SK-N-SH treated with all-trans-retinoic acid at 6 μM for 48 hours (cell line): ENCODE measurements at regions not wholly inside any gene's neighbourhood (a gene's known extent, or its start where the extent isn't known, plus 50 kb on each side); places are given as distances from the start of the nearest gene placed in this dataset.

Experiments used
- ATAC-seq: fragments of 200-7000 bp; cut with Tn5 transposase; 3 replicates; pipeline ENCODE4 v1.9.1; 2020; ENCODE audit warnings: mild to moderate bottlenecking, moderate library complexity
- ARNTL ChIP-seq: fragments of 450-650 bp; formaldehyde crosslinking; IDR thresholded peaks from 2 replicates; pipeline ENCODE4 v1.5.0; 2020; ENCODE audit warnings: low read depth, mild to moderate bottlenecking, moderate library complexity, borderline replicate concordance
- BACH2 ChIP-seq: fragments of 250-450 bp; sonication (Bioruptor Pico); IDR thresholded peaks from 2 replicates; pipeline ENCODE4 v1.9.0; 2021; ENCODE audit warnings: mild to moderate bottlenecking, borderline replicate concordance
- CSDC2 ChIP-seq: fragments of 250-450 bp; sonication (Bioruptor Pico); IDR thresholded peaks from 2 replicates; pipeline ENCODE4 v1.5.0; 2020; ENCODE audit warnings: mild to moderate bottlenecking, moderate library complexity
- GLIS3 ChIP-seq: fragments of 250-450 bp; sonication (Bioruptor Pico); IDR thresholded peaks from 2 replicates; pipeline ENCODE4 v1.5.0; 2020; ENCODE audit warnings: mild to moderate bottlenecking, moderate library complexity
- ISL1 ChIP-seq: fragments of 250-450 bp; sonication (Bioruptor Pico); IDR thresholded peaks from 2 replicates; pipeline ENCODE4 v2.1.2; 2022; ENCODE audit warnings: mild to moderate bottlenecking, moderate library complexity
- OSR1 ChIP-seq: fragments of 250-450 bp; sonication (Bioruptor Pico); IDR thresholded peaks from 2 replicates; pipeline ENCODE4 v1.8.0; 2022; ENCODE audit warnings: moderate library complexity, mild to moderate bottlenecking, inconsistent platforms
- PPARA ChIP-seq: fragments of 250-450 bp; sonication (Bioruptor Pico); IDR thresholded peaks from 2 replicates; pipeline ENCODE4 v1.5.0; 2020; ENCODE audit warnings: mild to moderate bottlenecking, borderline replicate concordance
- SNAI2 ChIP-seq: fragments of 250-450 bp; sonication (Bioruptor Pico); IDR thresholded peaks from 2 replicates; pipeline ENCODE4 v1.5.0; 2020; ENCODE audit warnings: mild to moderate bottlenecking, moderate library complexity
- TCF4 ChIP-seq: fragments of 250-450 bp; sonication (Bioruptor Pico); IDR thresholded peaks from 2 replicates; pipeline ENCODE4 v1.8.0; 2021; ENCODE audit warnings: mild to moderate bottlenecking, moderate library complexity, borderline replicate concordance
- TOX ChIP-seq: fragments of 250-450 bp; sonication (Bioruptor Pico); IDR thresholded peaks from 2 replicates; pipeline ENCODE4 v1.8.0; 2021; ENCODE audit warnings: mild to moderate bottlenecking, moderate library complexity, borderline replicate concordance
- ZC3H10 ChIP-seq: fragments of 250-450 bp; sonication (Bioruptor Pico); IDR thresholded peaks from 2 replicates; pipeline ENCODE4 v1.5.1; 2021; ENCODE audit warnings: mild to moderate bottlenecking, moderate library complexity
- ZFP3 ChIP-seq: fragments of 250-450 bp; sonication (Bioruptor Pico); IDR thresholded peaks from 2 replicates; pipeline ENCODE4 v1.5.0; 2020; ENCODE audit warnings: mild to moderate bottlenecking, moderate library complexity
- ZFP30 ChIP-seq: fragments of 450-650 bp; formaldehyde crosslinking; IDR thresholded peaks from 2 replicates; pipeline ENCODE4 v1.5.0; 2022; ENCODE audit warnings: mild to moderate bottlenecking, moderate library complexity
- ZNF565 ChIP-seq: fragments of 450-650 bp; formaldehyde crosslinking; conservative IDR thresholded peaks from 2 replicates; pipeline ENCODE4 v1.5.0; 2020; ENCODE audit warnings: low read depth, mild to moderate bottlenecking, moderate library complexity
- ZNF70 ChIP-seq: fragments of 450-650 bp; formaldehyde crosslinking; IDR thresholded peaks from 2 replicates; pipeline ENCODE4 v1.5.0; 2020; ENCODE audit warnings: mild to moderate bottlenecking, moderate library complexity
- ZNF8 ChIP-seq: fragments of 450-650 bp; formaldehyde crosslinking; IDR thresholded peaks from 2 replicates; pipeline ENCODE4 v1.5.0; 2020; ENCODE audit warnings: mild to moderate bottlenecking, moderate library complexity
- TF ChIP-seq, protein P1 (sequence below): fragments of 250-450 bp; sonication (Bioruptor Pico); IDR thresholded peaks from 2 replicates; pipeline ENCODE4 v1.5.0; 2020; ENCODE audit warnings: mild to moderate bottlenecking, moderate library complexity
- TF ChIP-seq, protein P2 (sequence below): fragments of 250-450 bp; sonication (Bioruptor Pico); IDR thresholded peaks from 2 replicates; pipeline ENCODE4 v1.5.1; 2020; ENCODE audit warnings: low read depth, mild to moderate bottlenecking, moderate library complexity
- TF ChIP-seq, protein P3 (sequence below): fragments of 250-450 bp; sonication (Bioruptor Pico); IDR thresholded peaks from 2 replicates; pipeline ENCODE4 v1.5.1; 2021; ENCODE audit warnings: mild to moderate bottlenecking, moderate library complexity
- TF ChIP-seq, protein P4 (sequence below): fragments of 250-450 bp; sonication (Bioruptor Pico); IDR thresholded peaks from 2 replicates; pipeline ENCODE4 v1.8.0; 2021; ENCODE audit warnings: low read depth, mild to moderate bottlenecking, moderate library complexity, borderline replicate concordance

DNA sequence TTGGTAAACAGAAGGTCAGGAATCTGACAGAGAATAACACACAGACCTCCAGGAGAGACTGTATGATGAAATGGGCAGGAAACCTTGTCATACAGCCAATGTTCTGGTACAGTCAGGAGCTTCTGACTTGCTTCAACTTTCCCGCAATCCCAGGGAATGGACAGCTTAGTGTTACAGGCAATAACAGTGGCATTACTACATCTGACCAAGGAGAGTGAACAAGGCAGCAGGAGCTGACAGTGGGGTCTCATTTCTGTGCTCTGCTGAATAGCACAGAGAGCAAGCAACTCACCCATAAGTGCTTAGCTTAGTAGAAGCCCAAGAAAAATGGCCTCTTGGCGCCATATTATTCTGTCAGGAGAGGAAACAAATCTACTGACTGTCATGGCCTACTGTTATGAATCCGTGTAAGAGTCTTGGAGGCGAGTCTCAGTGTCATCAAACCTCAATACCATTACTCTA, 186.2 kb upstream of the MTPN start:
- no peak for ATAC-seq
- TF ChIP-seq SNAI2 (CRISPR knock-in tag) (no peak), TCF4 (no peak), ZNF8 (CRISPR knock-in tag) (no peak), OSR1 (CRISPR knock-in tag) (no peak), PPARA (CRISPR knock-in tag) (no peak), ISL1 (no peak), TOX (CRISPR knock-in tag) (no peak), ZNF70 (CRISPR knock-in tag) (no peak), GLIS3 (no peak), ZFP30 (CRISPR knock-in tag) (no peak)
- TF ChIP-seq, protein P1, sequence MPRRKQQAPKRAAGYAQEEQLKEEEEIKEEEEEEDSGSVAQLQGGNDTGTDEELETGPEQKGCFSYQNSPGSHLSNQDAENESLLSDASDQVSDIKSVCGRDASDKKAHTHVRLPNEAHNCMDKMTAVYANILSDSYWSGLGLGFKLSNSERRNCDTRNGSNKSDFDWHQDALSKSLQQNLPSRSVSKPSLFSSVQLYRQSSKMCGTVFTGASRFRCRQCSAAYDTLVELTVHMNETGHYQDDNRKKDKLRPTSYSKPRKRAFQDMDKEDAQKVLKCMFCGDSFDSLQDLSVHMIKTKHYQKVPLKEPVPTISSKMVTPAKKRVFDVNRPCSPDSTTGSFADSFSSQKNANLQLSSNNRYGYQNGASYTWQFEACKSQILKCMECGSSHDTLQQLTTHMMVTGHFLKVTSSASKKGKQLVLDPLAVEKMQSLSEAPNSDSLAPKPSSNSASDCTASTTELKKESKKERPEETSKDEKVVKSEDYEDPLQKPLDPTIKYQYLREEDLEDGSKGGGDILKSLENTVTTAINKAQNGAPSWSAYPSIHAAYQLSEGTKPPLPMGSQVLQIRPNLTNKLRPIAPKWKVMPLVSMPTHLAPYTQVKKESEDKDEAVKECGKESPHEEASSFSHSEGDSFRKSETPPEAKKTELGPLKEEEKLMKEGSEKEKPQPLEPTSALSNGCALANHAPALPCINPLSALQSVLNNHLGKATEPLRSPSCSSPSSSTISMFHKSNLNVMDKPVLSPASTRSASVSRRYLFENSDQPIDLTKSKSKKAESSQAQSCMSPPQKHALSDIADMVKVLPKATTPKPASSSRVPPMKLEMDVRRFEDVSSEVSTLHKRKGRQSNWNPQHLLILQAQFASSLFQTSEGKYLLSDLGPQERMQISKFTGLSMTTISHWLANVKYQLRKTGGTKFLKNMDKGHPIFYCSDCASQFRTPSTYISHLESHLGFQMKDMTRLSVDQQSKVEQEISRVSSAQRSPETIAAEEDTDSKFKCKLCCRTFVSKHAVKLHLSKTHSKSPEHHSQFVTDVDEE (CRISPR knock-in tag), result no peak
- TF ChIP-seq, protein P2, sequence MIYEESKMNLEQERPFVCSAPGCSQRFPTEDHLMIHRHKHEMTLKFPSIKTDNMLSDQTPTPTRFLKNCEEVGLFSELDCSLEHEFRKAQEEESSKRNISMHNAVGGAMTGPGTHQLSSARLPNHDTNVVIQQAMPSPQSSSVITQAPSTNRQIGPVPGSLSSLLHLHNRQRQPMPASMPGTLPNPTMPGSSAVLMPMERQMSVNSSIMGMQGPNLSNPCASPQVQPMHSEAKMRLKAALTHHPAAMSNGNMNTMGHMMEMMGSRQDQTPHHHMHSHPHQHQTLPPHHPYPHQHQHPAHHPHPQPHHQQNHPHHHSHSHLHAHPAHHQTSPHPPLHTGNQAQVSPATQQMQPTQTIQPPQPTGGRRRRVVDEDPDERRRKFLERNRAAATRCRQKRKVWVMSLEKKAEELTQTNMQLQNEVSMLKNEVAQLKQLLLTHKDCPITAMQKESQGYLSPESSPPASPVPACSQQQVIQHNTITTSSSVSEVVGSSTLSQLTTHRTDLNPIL, result no peak
- TF ChIP-seq, protein P3, sequence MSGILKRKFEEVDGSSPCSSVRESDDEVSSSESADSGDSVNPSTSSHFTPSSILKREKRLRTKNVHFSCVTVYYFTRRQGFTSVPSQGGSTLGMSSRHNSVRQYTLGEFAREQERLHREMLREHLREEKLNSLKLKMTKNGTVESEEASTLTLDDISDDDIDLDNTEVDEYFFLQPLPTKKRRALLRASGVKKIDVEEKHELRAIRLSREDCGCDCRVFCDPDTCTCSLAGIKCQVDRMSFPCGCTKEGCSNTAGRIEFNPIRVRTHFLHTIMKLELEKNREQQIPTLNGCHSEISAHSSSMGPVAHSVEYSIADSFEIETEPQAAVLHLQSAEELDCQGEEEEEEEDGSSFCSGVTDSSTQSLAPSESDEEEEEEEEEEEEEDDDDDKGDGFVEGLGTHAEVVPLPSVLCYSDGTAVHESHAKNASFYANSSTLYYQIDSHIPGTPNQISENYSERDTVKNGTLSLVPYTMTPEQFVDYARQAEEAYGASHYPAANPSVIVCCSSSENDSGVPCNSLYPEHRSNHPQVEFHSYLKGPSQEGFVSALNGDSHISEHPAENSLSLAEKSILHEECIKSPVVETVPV (CRISPR knock-in tag), result no peak

DNA sequence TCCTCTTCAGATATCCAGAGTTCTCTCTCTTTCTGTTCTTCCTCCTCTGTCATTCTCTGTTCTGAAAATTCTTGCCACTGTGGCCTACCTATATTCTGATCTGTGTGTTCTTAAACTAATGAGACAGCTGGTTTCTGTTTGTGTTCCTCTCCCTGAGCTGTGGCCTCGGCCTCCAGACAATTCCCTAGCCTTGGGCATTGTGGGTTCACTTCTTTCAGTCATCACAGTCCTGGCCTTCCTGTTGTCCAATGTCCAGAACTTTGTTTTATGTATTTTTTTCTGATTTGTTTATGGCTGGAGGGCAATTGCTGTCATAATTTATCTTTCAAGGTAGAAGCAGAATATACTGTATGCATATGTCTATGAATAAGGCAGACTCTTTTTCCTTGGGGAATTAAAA, 173.2 kb upstream of the MTPN start:
- ATAC-seq, result no peak
- TF ChIP-seq TOX (CRISPR knock-in tag), result no peak
- no peak for TF ChIP-seq CSDC2 (CRISPR knock-in tag)

DNA sequence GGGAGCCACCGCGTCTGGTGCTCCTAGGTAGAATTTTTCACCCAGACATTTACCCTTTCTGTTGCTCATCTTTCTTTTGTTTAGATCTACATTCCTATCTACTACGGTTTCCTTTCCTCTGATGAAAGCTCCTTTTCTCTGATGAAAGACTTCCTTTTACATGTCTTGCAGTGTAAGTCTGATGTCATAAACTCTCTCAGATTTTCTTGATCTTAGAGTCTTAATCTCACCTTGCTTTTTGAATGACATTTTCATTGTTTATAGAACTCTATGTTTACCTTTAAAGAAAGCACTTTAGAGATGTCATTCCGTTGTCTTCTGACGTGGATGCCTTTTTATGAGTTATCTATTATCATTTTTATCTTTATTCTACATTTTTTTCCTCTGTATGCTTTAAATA, 171.8 kb upstream of the MTPN start:
- TF ChIP-seq ZNF8 (CRISPR knock-in tag) (no peak), GLIS3 (no peak), ISL1 (no peak), ARNTL (CRISPR knock-in tag) (no peak)
- no peak for ATAC-seq

DNA sequence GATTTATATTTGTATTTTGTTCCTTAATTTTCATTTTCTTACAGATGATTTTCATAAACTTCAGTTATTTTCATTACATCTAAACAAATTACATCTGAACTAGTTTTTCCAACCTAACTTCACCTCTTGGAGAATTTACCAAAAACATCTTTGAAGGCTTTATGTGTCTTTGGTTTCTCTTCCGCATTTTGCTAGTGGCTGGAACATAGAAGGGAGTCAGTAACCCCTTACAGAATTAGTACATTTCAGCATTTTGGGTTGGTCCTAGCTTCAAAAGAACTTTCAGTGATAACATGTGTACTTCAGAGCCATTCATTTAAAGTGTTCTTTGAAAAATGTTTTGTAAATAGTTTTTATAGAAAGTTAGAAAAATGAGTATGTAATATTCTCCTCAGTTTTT, 169.8 kb upstream of the MTPN start:
- no peak for ATAC-seq
- TF ChIP-seq, protein P4, sequence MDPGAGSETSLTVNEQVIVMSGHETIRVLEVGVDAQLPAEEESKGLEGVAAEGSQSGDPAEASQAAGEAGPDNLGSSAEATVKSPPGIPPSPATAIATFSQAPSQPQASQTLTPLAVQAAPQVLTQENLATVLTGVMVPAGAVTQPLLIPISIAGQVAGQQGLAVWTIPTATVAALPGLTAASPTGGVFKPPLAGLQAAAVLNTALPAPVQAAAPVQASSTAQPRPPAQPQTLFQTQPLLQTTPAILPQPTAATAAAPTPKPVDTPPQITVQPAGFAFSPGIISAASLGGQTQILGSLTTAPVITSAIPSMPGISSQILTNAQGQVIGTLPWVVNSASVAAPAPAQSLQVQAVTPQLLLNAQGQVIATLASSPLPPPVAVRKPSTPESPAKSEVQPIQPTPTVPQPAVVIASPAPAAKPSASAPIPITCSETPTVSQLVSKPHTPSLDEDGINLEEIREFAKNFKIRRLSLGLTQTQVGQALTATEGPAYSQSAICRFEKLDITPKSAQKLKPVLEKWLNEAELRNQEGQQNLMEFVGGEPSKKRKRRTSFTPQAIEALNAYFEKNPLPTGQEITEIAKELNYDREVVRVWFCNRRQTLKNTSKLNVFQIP, result no peak

DNA sequence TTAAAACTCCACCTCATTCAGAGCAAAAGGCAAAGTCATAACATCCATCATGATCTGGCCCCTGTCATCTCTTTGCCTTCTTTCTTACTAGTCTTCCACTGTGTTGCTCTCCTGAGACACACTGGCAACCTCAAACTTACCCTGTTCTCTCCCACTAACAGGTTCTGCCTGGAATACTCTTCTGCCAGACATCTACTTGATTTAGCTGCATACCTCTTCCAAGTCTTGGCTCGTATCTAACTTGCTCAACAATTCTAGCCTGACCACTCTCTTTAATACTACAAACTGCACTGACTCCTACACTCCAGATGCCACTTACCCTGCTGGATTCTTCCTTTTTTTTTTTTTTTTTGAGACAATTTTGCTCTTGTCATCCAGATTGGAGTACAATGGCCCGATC, 167.0 kb upstream of the MTPN start:
- no peak for ATAC-seq
- TF ChIP-seq TCF4 (no peak), PPARA (CRISPR knock-in tag) (no peak), GLIS3 (no peak), ZFP3 (no peak), ZNF70 (CRISPR knock-in tag) (no peak), SNAI2 (CRISPR knock-in tag) (no peak), ZNF565 (no peak), BACH2 (CRISPR knock-in tag) (no peak), ARNTL (CRISPR knock-in tag) (no peak), ZNF8 (CRISPR knock-in tag) (no peak), ZC3H10 (CRISPR knock-in tag) (no peak), CSDC2 (CRISPR knock-in tag) (no peak), TOX (CRISPR knock-in tag) (no peak)
- TF ChIP-seq, protein P2, result no peak
- TF ChIP-seq, all 23 proteins: peak for 0
